ENCODE measurements at regions not wholly inside any gene's neighbourhood (a gene's known extent, or its start where the extent isn't known, plus 50 kb on each side); places are given as distances from the start of the nearest gene placed in this dataset.

GRCh38 chr21:35838350-35838749, 222.0 kb downstream of the SETD4 start:
- DNase-seq (ENCODE audit: extremely low read depth, low read depth) = no peak
- no peak for TF ChIP-seq CTCF (IDR thresholded peaks at IDR 0.05; ENCODE audit: low read depth, low read length, missing control alignments)
- H3K4me3 ChIP-seq (replicated peaks; ENCODE audit: low read depth, low read length) = no peak overlapping the region

- TF ChIP-seq CTCF (IDR thresholded peaks at IDR 0.05; ENCODE audit: low read depth, low read length, missing control alignments) = no peak
- H3K4me3 ChIP-seq (replicated peaks; ENCODE audit: low read depth, low read length) = no peak overlapping the region
- DNase-seq (ENCODE audit: extremely low read depth, low read depth) = no peak
Observed at GRCh38 chr21:35833991-35834390, 226.3 kb downstream of the SETD4 start.

- no peak for TF ChIP-seq CTCF (IDR thresholded peaks at IDR 0.05; ENCODE audit: low read depth, low read length, missing control alignments)
- DNase-seq (ENCODE audit: extremely low read depth, low read depth) = no peak
- no peak overlapping the region for H3K4me3 ChIP-seq (replicated peaks; ENCODE audit: low read depth, low read length)
Observed at GRCh38 chr21:35833388-35833787, 226.9 kb downstream of the SETD4 start.

- no peak overlapping the region for H3K4me3 ChIP-seq (replicated peaks; ENCODE audit: low read depth, low read length)
- no peak for TF ChIP-seq CTCF (IDR thresholded peaks at IDR 0.05; ENCODE audit: low read depth, low read length, missing control alignments)
- DNase-seq (ENCODE audit: extremely low read depth, low read depth) = no peak
Observed at GRCh38 chr21:35831230-35831629, 229.1 kb downstream of the SETD4 start.

- no peak for DNase-seq (ENCODE audit: extremely low read depth, low read depth)
Observed at GRCh38 chr21:35829067-35829466, 231.3 kb downstream of the SETD4 start.

GRCh38 chr21:35828161-35828560, 232.2 kb downstream of the SETD4 start:
- H3K4me3 ChIP-seq (replicated peaks; ENCODE audit: low read depth, low read length) = no peak overlapping the region
- no peak for DNase-seq (ENCODE audit: extremely low read depth, low read depth)
- no peak for TF ChIP-seq CTCF (IDR thresholded peaks at IDR 0.05; ENCODE audit: low read depth, low read length, missing control alignments)

More at GRCh38 chr21:35829067-35829466, 231.3 kb downstream of the SETD4 start:
- TF ChIP-seq CTCF (IDR thresholded peaks at IDR 0.05; ENCODE audit: low read depth, low read length, missing control alignments) = no peak
- no peak overlapping the region for H3K4me3 ChIP-seq (replicated peaks; ENCODE audit: low read depth, low read length)

GRCh38 chr21:35827004-35827403, 233.3 kb downstream of the SETD4 start:
- no peak for DNase-seq (ENCODE audit: extremely low read depth, low read depth)
- TF ChIP-seq CTCF (IDR thresholded peaks at IDR 0.05; ENCODE audit: low read depth, low read length, missing control alignments) = no peak
- H3K4me3 ChIP-seq (replicated peaks; ENCODE audit: low read depth, low read length) = no peak overlapping the region

Data from HFF-Myc (cell line).